PFSK-1 (cell line): ENCODE measurements at regions not wholly inside any gene's neighbourhood (a gene's known extent, or its start where the extent isn't known, plus 50 kb on each side); places are given as distances from the start of the nearest gene placed in this dataset.

Source experiments
- FOXP2 ChIP-seq: optimal IDR thresholded peaks from 2 replicates; pipeline ENCODE3; 2011; ENCODE audit warnings: borderline replicate concordance, control low read depth, inconsistent platforms; ENCODE audit not compliant: insufficient read depth; ENCODE audit errors: extremely low read length, extremely low read depth
- POLR2AphosphoS5 ChIP-seq: IDR thresholded peaks from 2 replicates; pipeline ENCODE4 v1.6.1; 2012; ENCODE audit warnings: low read depth, mild to moderate bottlenecking, control low read depth, low read length, moderate library complexity
- SIN3A ChIP-seq: IDR thresholded peaks from 2 replicates; pipeline ENCODE4 v1.6.1; 2012; ENCODE audit warnings: mild to moderate bottlenecking, low read length, moderate library complexity, borderline replicate concordance; ENCODE audit not compliant: insufficient read depth
- TAF1 ChIP-seq: IDR thresholded peaks from 2 replicates; pipeline ENCODE4 v1.6.1; 2012; ENCODE audit warnings: low read length, control low read depth, borderline replicate concordance; ENCODE audit not compliant: insufficient read depth
- TF ChIP-seq, protein P1 (sequence below), 2 experiments: IDR thresholded peaks; 2 replicates each; pipeline versions ENCODE4 v1.6.1 to v1.8.0; 2011 to 2012; ENCODE audit warnings: low read depth in 2 of 2, low read length in 2 of 2, control low read depth in 1 of 2, inconsistent platforms in 1 of 2, mild to moderate bottlenecking in 1 of 2, moderate library complexity in 1 of 2; ENCODE audit not compliant: insufficient read depth in 1 of 2

DNA sequence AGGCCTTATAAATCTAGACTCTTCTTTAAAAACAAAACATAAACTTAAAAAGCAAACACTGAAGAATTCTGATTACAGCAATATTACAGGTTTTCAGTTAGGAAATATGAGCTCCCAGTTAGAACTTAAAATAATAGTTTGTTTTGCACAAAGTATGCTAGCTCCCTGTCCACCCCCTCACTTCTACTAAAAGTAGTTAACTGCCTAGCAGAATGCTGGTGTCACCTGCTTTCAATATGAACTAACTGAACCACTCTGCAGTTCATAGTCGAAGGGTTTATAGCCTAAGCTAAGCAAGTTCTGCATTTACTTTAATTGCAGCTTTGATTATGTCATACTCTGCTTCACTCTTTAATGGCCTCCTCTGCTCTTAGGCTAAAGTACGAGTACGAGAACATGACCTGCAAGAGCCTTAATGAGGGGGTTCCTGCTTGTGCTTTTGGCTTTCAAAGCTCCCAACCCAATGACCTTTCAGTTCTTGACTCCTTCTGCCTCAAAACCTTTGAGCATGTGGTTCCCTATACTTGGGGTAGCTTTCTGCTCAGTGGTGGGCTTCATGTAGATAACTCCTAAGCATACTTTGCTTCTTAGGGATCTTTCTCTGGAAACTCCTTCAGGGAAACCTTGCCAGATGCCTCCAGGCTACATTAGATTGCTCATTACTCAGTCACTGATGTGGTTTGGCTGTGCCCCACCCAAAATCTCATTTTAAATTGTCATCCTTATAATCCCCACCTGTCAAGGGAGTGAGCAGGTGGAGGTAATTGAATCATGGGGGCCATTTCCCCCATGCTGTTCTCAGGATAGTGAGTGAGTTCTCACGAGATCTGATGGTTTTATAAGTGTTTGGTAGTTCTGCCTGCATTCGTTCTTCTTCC is 278.9 kb upstream of the ARGLU1 start:
- TF ChIP-seq TAF1, result no peak
- TF ChIP-seq, protein P1, sequence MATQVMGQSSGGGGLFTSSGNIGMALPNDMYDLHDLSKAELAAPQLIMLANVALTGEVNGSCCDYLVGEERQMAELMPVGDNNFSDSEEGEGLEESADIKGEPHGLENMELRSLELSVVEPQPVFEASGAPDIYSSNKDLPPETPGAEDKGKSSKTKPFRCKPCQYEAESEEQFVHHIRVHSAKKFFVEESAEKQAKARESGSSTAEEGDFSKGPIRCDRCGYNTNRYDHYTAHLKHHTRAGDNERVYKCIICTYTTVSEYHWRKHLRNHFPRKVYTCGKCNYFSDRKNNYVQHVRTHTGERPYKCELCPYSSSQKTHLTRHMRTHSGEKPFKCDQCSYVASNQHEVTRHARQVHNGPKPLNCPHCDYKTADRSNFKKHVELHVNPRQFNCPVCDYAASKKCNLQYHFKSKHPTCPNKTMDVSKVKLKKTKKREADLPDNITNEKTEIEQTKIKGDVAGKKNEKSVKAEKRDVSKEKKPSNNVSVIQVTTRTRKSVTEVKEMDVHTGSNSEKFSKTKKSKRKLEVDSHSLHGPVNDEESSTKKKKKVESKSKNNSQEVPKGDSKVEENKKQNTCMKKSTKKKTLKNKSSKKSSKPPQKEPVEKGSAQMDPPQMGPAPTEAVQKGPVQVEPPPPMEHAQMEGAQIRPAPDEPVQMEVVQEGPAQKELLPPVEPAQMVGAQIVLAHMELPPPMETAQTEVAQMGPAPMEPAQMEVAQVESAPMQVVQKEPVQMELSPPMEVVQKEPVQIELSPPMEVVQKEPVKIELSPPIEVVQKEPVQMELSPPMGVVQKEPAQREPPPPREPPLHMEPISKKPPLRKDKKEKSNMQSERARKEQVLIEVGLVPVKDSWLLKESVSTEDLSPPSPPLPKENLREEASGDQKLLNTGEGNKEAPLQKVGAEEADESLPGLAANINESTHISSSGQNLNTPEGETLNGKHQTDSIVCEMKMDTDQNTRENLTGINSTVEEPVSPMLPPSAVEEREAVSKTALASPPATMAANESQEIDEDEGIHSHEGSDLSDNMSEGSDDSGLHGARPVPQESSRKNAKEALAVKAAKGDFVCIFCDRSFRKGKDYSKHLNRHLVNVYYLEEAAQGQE (IDR thresholded peaks at IDR 0.05; ENCODE audit: insufficient read depth in 1 of 2, low read depth in 2 of 2, low read length in 2 of 2), result no peak
- no peak for TF ChIP-seq FOXP2
- no peak for TF ChIP-seq POLR2AphosphoS5
- TF ChIP-seq SIN3A, result no peak

DNA sequence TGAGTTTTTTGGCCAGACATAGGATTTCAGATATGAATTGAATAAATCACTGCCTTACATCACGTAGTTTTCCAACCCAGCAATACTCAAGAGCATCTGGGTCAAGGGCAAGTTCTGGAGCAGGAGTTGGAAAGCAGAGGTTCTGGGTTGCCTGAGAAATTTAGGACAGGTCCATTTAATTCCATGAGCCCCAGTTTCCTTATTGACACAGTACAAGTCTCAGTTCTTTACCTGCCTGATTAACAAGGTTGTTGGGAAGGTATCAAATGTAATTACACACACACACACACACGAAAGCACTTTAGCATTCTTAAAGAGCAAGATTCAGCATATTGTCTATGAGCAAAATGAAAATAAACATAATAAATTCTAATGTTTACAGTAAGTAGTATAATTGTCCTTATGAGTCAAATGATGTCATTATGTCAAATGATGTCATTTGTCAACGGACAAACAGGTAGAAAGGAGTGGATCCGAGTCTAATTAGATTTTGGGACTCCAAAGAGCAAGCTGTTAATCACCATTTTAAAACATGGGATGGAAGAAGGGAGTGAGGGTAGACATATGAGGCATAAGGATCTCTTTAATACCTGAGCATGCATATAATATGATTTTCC is 268.4 kb upstream of the ARGLU1 start:
- TF ChIP-seq SIN3A (no peak), FOXP2 (no peak), TAF1 (no peak), POLR2AphosphoS5 (no peak)
- TF ChIP-seq, protein P1 (IDR thresholded peaks at IDR 0.05; ENCODE audit: insufficient read depth in 1 of 2, low read depth in 2 of 2, low read length in 2 of 2), result no peak

DNA sequence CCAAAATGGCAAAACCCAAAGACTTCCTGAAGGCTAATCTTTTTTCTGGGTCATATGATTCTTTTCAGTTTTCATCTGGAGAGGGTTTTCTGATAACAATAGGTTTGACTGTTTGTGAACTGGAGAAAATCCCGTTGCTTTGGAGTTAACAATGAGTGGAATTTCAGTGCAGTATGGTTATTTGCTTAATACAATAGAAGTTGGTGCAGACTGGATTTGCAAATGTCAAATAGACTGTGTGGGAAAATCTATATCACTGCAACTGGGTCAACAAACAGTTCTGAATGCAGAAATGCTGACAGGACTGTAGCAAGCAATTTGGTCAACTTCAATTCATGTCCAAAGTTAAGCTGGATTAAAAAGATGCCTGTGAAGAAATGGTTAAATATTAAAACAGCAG is 267.5 kb upstream of the ARGLU1 start:
- no peak for TF ChIP-seq TAF1
- TF ChIP-seq POLR2AphosphoS5, result no peak
- TF ChIP-seq FOXP2, result no peak
- TF ChIP-seq, protein P1 (IDR thresholded peaks at IDR 0.05; ENCODE audit: insufficient read depth in 1 of 2, low read depth in 2 of 2, low read length in 2 of 2), result no peak
- no peak for TF ChIP-seq SIN3A

DNA sequence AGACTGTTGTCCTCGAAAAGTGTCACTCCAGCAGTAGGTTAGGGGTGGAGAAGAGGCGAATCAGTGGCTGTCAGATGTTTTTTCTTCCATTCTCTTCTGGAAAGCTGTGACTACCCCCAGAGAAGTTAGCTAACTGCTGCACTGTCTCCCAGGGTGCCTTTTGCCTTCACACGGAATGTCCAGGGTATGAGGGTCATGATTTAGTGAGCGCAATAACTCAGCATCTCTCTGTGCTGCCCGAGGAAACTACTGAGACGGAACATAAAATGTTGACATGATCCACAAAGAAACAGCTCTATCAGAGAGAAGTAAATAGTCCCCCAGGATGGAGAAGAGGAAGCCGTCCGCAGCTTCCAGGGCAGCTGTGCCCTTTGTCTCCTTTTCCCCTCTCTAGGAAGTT is 254.0 kb upstream of the ARGLU1 start:
- TF ChIP-seq POLR2AphosphoS5, result no peak
- no peak for TF ChIP-seq FOXP2
- TF ChIP-seq, protein P1 (IDR thresholded peaks at IDR 0.05; ENCODE audit: insufficient read depth in 1 of 2, low read depth in 2 of 2, low read length in 2 of 2), result no peak
- TF ChIP-seq SIN3A, result no peak
- TF ChIP-seq TAF1, result no peak
